A549 (cell line): ENCODE measurements at regions not wholly inside any gene's neighbourhood (a gene's known extent, or its start where the extent isn't known, plus 50 kb on each side); places are given as distances from the start of the nearest gene placed in this dataset.

Source experiments
- ATAC-seq, 2 experiments: fragments of 200-7000 bp in 1 of 2; fragments of >200 bp in 1 of 2; cut with Nextera tagmentation in 1 of 2; cut with Tn5 transposase in 1 of 2; 3 replicates each; pipeline versions ENCODE4 v1.8.0 to v1.9.1; 2018 to 2020; ENCODE audit warnings: mild to moderate bottlenecking in 1 of 2, moderate library complexity in 1 of 2
- CTCF ChIA-PET: fragments of 300-600 bp; sonication (Branson Sonifier 250); formaldehyde crosslinking; extraction: SDS; loops from one replicate; lab custom pipeline; 2021; ENCODE audit warnings: antibody characterized with exemption, inconsistent platforms; lab: Yijun Ruan, JAX
- POLR2A ChIA-PET: fragments of 350-600 bp; formaldehyde crosslinking; extraction: SDS; loops from one replicate; lab custom pipeline; 2021; ENCODE audit warnings: antibody characterized with exemption, inconsistent platforms; lab: Yijun Ruan, JAX
- DNase-seq, 2 experiments: peaks; one replicate each; pipeline versions ENCODE4 v3.0.0 to v3.0.0-alpha.2; 2011 to 2016; ENCODE audit warnings: low read depth in 1 of 2, low spot score in 1 of 2
- FAIRE-seq: peaks from 2 replicates; lab custom pipeline; 2011; peaks lifted over from hg19 to GRCh38; lab: Jason Lieb, UNC
- H3K27ac ChIP-seq, 2 experiments: fragments of >200 bp; sonication (Bioruptor Twin); formaldehyde crosslinking; 3 replicates each; pipeline ENCODE4 v1.5.1; 2016 to 2017
- H3K4me1 ChIP-seq: fragments of >200 bp; sonication (Bioruptor Twin); formaldehyde crosslinking; 3 replicates; pipeline ENCODE4 v1.6.1; 2016
- H3K4me2 ChIP-seq: fragments of >200 bp; sonication (Bioruptor Twin); formaldehyde crosslinking; 3 replicates; pipeline ENCODE4 v1.6.1; 2016
- H3K4me3 ChIP-seq: fragments of >200 bp; sonication (Bioruptor Twin); formaldehyde crosslinking; 3 replicates; pipeline ENCODE4 v1.5.1; 2016
- H3K9me3 ChIP-seq: fragments of >200 bp; sonication (Bioruptor Twin); formaldehyde crosslinking; 3 replicates; pipeline ENCODE4 v1.6.1; 2016
- ATOH8 ChIP-seq: fragments of 250-450 bp; sonication (Bioruptor Pico); IDR thresholded peaks from 2 replicates; pipeline ENCODE4 v1.5.0; 2020; ENCODE audit warnings: low read depth, mild to moderate bottlenecking, moderate library complexity
- BCL3 ChIP-seq: fragments of >200 bp; sonication (Bioruptor Twin); formaldehyde crosslinking; IDR thresholded peaks from 3 replicates; pipeline ENCODE4 v1.6.1; 2016
- BHLHE40 ChIP-seq: IDR thresholded peaks from 2 replicates; pipeline ENCODE4 v1.6.1; 2012; ENCODE audit warnings: low read depth, low read length, inconsistent platforms
- CTCF ChIP-seq: fragments of >200 bp; sonication (Bioruptor Twin); formaldehyde crosslinking; IDR thresholded peaks from 3 replicates; pipeline ENCODE4 v1.5.1; 2016
- ESRRA ChIP-seq: fragments of 150-350 bp; IDR thresholded peaks from 2 replicates; pipeline ENCODE4 v1.6.1; 2014; ENCODE audit warnings: mild to moderate bottlenecking, low read length, borderline replicate concordance
- FOSB ChIP-seq: fragments of 250-450 bp; sonication (Bioruptor Pico); IDR thresholded peaks from 2 replicates; pipeline ENCODE4 v1.5.0; 2020; ENCODE audit warnings: mild to moderate bottlenecking, moderate library complexity
- HDAC2 ChIP-seq: fragments of 200-600 bp; sonication (generic); IDR thresholded peaks from 2 replicates; pipeline ENCODE4 v1.6.1; 2016
- HEYL ChIP-seq: fragments of 250-450 bp; sonication (Bioruptor Pico); IDR thresholded peaks from 2 replicates; pipeline ENCODE4 v1.8.0; 2021; ENCODE audit warnings: mild to moderate bottlenecking, moderate library complexity
- KDM5A ChIP-seq: fragments of 200-600 bp; sonication (generic); IDR thresholded peaks from 2 replicates; pipeline ENCODE4 v1.6.1; 2016; ENCODE audit warnings: antibody characterized with exemption, mild to moderate bottlenecking
- MAZ ChIP-seq: fragments of 150-350 bp; IDR thresholded peaks from 2 replicates; pipeline ENCODE4 v1.6.1; 2014; ENCODE audit warnings: antibody characterized with exemption, low read depth, low read length, borderline replicate concordance
- MYC ChIP-seq: IDR thresholded peaks from 2 replicates; pipeline ENCODE4 v1.6.1; 2012; ENCODE audit warnings: mild to moderate bottlenecking, inconsistent platforms, low read length, improper control_type of control experiment, borderline replicate concordance
- NFE2L2 ChIP-seq: fragments of 150-350 bp; conservative IDR thresholded peaks from 2 replicates; pipeline ENCODE4 v1.6.1; 2014; ENCODE audit warnings: low read length
- RARB ChIP-seq: fragments of 250-450 bp; sonication (Bioruptor Pico); IDR thresholded peaks from 2 replicates; pipeline ENCODE4 v1.8.0; 2021; ENCODE audit warnings: mild to moderate bottlenecking, moderate library complexity
- RCOR1 ChIP-seq: fragments of 150-350 bp; IDR thresholded peaks from 2 replicates; pipeline ENCODE4 v1.6.1; 2014; ENCODE audit warnings: antibody characterized with exemption, low read length, low read depth
- RNF2 ChIP-seq: fragments of 200-600 bp; sonication (generic); IDR thresholded peaks from 2 replicates; pipeline ENCODE4 v1.6.1; 2016; ENCODE audit warnings: low read depth, mild to moderate bottlenecking, antibody characterized with exemption, moderate library complexity, borderline replicate concordance
- SREBF2 ChIP-seq: fragments of 450-650 bp; IDR thresholded peaks from 2 replicates; pipeline ENCODE4 v1.6.1; 2014; ENCODE audit warnings: mild to moderate bottlenecking, moderate library complexity
- ZFP36 ChIP-seq: fragments of 450-650 bp; IDR thresholded peaks from 2 replicates; pipeline ENCODE4 v1.6.1; 2014; ENCODE audit warnings: borderline replicate concordance; ENCODE audit not compliant: partially characterized antibody
- WGBS: methylation state at CpG from one replicate; pipeline ENCODE4 v1.1.6; 2017; ENCODE audit errors: missing lambda C conversion rate; 5-methylcytosine and 5-hydroxymethylcytosine counted together

- TF ChIP-seq NFE2L2 (no peak), RARB (no peak), FOSB (CRISPR knock-in tag) (no peak), ATOH8 (CRISPR knock-in tag) (no peak), ZFP36 (no peak)
- Histone ChIP-seq H3K4me3 (no peak overlapping the region), H3K4me2 (no peak overlapping the region), H3K27ac (no peak overlapping the region), H3K4me1 (no peaks in the 10 kb centered on the region), H3K9me3 (no peaks in the 10 kb centered on the region)
- WGBS, result 85% methylated on average over 1 of the region's 1 CpG
- FAIRE-seq, result no peak
- DNase-seq, result no peak
- CTCF ChIA-PET, result no interaction called here
- POLR2A ChIA-PET, result no interaction called here
- 0 out of 6 replicates have a peak, but pooled peaks of 1 of the 2 experiments have one; percentile 13 for ATAC-seq
These were observed 130.3 kb upstream of the FAM98A start for GRCh38 chr2:33729353-33729752.

GRCh38 chr2:33728106-33728505, 129.0 kb upstream of the FAM98A start:
- no peak for DNase-seq
- H3K4me3 ChIP-seq, result no peak overlapping the region
- no peak for FAIRE-seq
- ChIA-PET CTCF (no interaction called here), POLR2A (no interaction called here)
- H3K27ac ChIP-seq, result no peak overlapping the region
- no peak overlapping the region for H3K4me2 ChIP-seq
- H3K4me1 ChIP-seq, result no peaks in the 10 kb centered on the region
- WGBS, result 61% methylated on average over 9 of the region's 14 CpGs
- no peaks in the 10 kb centered on the region for H3K9me3 ChIP-seq
- TF ChIP-seq NFE2L2 (no peak), ESRRA (no peak), ATOH8 (CRISPR knock-in tag) (no peak), BHLHE40 (no peak), MAZ (no peak), MYC (no peak), HEYL (CRISPR knock-in tag) (no peak), ZFP36 (no peak), RNF2 (no peak)
- TF ChIP-seq, all 56 proteins: peak for 0
- ATAC-seq, result no peak

GRCh38 chr2:33727361-33728032, 128.4 kb upstream of the FAM98A start:
- Histone ChIP-seq H3K4me3 (no peak overlapping the region), H3K27ac (no peak overlapping the region), H3K4me1 (no peaks in the 10 kb centered on the region), H3K9me3 (no peaks in the 10 kb centered on the region), H3K4me2 (no peak overlapping the region)
- no peak for ATAC-seq
- TF ChIP-seq KDM5A (no peak), RCOR1 (no peak), CTCF (no peak), SREBF2 (no peak), HDAC2 (no peak), BCL3 (no peak)
- CTCF ChIA-PET, result no interaction called here
- DNase-seq, result no peak
- 79% methylated on average over 37 of the region's 41 CpGs for WGBS
- FAIRE-seq, result no peak
- POLR2A ChIA-PET, result no interaction called here
